Amniotic stem cell (primary cell): ENCODE measurements at regions not wholly inside any gene's neighbourhood (a gene's known extent, or its start where the extent isn't known, plus 50 kb on each side); places are given as distances from the start of the nearest gene placed in this dataset.

Experiments used
- DNase-seq: peaks from one replicate; lab custom pipeline; 2025; lab: John Stamatoyannopoulos, UW

DNA sequence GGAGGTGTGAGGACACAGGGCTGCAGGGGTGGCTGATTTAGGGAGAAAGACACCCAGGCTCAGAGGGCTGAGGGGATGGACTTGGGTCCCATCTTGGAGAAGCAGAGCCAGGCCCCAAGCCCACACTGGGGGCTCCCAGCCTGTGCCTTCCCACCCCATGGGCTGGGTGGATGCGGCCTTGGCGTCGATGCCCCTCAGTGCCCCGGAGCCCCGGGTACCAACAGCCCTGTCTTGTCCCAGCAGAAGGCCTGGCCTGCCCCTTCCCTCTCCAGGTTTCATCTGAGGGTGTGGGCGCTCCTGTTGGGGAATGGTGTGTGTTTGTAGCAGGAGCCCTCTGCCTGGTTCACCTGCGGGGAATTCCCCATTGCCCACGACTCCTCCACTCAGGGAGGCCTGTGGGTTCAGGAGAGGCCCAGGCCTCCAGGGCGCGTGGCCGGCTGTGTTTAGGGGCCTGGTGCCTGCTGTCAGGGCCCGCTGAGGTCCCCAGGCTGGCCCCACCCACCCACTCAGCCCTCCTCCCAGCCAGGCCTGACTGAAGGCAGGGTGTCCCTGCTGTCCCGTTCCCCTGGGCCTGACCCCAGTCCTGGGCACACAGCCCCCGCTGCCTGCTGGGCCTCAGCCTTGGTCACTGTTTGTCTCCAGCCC, 51.1 kb upstream of the BEGAIN start:
- no peak for DNase-seq

DNA sequence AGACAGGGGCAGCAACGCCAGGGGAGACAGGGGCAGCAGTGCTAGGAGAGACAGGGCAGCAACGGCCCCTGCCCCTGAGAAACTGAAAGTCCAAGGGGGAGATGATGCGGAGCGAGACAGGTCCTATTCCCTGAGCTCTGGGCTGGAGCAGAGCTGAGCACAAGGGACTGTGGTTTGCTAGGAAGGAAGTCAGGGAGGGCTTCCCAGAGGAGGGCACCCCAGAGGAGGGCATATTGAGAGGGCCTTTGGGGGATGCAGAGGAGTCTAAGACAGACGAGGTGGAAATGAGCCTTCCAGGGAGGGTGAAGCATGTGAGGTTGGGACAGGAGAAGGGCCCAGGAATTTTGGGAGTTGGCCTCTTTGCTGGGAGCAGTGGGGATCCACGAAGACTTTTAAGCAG, 52.1 kb upstream of the BEGAIN start:
- no peak for DNase-seq

DNA sequence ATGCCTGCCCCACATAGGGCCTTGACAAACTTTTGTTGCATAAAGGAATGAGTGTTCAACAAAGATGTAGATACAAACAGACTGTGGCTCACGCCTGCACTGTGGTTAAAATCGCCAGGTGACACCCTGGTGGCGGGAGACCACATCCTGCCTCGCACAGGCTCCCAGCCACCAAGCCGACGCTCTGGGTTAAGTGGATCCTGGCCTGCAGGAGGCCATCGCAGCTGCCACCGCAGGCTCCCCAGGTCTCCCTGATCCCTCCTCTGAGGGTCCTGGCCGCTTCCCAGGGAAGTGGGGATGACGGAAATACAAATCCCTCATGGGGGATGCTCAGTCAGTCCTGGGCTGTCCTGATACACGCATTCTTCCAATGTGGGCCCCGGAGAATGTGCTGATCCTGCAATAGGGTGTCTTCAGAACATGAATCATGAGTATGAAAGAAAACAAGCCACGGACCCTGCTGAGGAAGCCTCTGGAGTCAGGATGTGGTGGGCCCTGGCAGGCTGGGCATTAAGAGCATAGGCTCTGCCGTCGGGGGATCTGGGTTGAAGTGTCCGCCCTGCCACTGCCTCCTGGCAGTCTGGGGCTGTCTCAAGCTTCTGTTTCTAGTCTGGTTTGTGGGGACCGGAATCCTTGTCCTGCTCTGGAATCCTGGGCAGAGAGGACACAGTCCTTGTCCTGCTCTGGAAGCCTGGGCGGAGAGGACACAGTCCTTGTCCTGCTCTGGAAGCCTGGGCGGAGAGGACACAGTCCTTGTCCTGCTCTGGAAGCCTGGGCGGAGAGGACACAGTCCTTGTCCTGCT, 53.5 kb upstream of the BEGAIN start:
- no peak for DNase-seq

DNA sequence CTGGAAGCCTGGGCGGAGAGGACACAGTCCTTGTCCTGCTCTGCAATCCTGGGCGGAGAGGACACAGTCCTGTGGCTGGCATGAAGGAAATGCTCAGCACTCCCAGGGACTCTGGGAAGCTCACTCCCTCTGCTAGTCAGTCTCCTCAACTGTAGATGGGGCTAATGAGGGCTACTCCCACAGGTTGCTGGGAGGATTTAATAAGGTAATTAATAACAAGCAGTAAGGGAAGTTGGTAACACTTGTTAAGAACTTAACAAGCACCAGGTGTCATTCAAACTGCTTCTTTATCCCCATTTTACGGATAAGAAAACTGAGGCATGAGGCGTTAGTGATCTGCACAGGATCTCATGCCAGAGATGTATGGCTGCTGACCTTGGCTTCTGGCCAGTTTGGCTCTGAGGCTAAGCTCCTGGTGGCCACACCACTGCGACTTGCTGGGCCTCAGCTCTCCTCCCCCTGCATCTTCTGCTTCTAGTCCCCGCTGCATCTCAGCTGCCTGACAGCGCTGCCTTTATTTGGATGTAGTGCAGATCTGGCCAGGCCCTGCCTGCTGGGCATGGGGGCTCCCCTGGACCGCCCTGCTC, 54.1 kb upstream of the BEGAIN start:
- no peak for DNase-seq

DNA sequence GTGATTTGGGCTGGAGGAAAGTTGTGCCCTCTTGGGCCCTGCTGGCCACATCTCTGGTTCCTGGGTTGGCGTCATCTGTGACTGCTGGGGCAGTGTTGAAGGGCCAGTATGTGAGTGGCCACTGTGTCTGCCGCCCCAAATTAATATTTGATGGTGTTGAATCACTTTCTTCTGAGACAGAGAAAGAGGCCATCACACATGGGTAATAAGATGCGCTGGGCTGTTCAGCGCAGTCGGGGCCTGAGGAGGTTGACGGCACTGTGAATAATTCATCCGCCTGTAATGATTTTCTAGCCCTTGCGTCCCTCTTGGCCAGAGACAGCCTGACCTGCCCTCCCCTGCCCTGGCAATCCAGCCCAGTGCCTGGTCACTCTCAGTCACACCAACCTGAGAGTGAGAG, 56.2 kb upstream of the BEGAIN start:
- no peak for DNase-seq

DNA sequence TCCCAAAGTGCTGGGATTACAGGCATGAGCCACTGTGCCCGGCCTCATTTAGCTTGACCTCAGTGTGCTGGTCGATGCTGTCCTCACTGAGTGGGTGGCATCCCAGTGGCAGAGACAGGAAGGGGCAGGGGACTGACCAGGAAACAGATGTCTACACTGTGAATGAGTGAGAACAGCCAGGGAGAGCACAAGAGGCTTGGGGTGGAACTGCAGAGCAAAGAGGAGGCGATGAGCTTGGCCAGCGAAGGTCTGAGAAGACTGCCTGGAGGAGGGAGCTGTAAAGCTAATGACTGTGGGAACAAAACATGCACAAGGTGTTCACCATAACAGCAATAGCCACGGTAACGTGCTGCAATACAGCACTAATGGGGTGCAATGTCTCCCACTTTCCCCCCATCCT, 57.2 kb upstream of the BEGAIN start:
- DNase-seq: no peak

DNA sequence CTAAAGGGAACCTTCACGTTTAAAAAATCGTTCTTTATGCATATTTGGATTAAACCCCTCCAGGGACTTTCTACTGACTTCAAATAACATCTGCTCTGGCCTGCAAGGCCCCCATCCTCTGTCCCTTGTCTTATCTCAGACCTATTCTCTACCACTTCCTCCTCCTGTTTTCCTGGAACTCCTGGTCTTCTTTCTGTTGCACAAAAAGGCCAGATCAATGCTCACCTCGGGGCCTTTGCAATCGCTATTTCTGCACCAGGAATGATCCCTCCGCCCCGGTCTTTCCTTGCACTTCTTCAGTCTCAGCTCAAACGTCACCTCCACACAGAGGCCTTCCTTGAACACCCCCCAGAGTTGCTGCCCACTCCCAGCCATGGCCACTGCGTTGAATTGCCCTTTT, 57.6 kb upstream of the BEGAIN start:
- DNase-seq: no peak

DNA sequence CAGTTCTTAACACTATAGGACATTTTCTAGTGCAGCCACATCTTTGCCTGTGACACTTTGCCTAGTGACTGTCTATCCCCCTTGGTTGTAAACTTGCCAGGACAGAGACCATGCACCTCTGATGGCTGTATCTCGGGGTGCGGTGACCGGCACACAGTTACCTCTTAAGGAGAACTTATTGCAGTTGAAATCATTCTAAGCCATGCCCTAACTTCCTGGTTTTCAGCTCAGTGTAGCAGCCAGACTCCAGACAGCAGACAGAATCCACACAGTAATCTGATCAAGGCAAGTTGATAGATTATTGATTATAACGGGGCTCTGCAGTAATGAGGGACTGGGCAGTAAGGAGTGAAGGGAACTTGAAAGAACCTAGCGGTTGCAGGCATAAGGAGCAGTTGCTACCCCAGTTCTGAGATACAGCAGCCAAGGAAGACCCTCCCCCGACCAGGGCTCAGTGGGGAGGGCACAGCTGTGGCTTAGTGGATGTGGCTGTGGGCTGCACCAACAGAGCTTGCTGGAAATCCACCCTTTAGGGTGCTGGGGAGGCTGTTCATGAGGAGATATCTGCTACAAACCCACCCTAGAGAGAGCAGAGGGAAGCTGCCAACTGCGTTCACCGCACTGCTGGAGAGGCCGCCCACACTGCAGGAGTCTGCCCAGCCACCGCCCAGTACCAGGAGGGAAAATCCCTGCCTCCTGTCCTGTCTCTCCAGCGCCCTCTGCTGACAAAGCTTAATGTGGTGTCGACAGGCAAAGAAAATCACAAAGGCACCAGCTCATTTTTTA, 58.2 kb upstream of the BEGAIN start:
- DNase-seq: peak; percentile 80

DNA sequence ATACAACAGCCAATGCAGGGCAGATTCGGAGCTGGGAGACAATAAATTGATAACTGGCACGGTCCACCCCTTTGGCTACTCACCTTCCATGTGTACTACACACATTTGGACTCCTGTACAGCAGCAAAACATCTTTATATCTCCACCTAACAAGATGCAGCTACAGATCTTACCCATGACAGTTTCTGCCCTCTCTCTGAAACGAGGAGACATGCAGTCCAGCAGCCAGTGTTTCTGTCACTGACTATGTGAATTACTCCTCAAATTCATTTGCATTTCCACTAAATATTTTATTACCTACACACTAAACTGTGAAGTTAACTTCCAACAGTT, 58.7 kb upstream of the BEGAIN start:
- DNase-seq: no peak

DNA sequence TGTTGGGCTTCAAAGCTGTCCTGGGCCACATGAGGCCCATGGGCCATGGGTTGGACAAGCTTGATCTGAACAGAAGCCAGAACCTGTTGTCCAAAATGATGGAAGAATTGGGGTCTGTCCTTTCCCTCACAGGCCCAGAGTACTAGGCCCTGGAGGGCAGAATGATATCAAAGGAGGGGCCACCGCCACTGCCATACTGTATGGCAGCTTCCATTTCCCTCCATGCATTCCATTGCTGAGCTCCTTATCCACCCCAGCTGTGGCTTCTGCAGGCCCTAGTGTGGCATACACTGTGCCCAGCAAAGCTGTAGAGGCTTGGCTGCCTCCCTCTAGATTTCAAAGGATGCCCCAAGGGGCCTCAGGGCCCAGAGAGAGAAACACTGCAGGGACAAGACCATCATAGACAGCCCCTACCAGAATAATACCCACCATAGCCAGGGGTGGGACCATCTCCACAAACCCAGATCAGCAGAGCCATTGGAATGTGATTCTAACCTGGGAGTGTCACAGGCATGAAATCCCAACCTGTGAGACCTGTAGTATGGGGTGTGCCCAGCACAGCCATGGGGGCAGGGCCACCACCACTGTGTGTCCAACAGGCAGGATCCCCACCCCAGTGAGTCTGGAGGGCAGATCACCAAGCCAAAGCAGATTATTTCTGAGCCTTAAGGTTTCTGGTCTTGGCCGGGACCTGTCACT, 61.4 kb upstream of the BEGAIN start:
- no peak for DNase-seq

DNA sequence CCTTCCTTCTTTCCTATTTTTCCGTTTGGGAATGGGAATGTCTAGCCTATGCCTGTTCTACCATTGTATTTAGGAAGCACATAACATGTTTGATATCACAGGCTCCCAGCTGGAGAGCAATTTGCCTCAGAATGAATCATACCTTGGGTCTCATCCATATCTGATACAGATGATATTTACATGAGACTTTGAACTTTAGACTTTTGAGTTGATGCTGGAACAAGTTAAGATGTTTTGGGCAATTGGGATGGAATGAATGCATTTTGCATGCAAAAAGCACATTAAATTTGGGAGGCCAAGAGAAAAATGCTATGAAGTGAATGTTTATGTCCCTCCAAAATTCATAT, 61.9 kb upstream of the BEGAIN start:
- DNase-seq: no peak

DNA sequence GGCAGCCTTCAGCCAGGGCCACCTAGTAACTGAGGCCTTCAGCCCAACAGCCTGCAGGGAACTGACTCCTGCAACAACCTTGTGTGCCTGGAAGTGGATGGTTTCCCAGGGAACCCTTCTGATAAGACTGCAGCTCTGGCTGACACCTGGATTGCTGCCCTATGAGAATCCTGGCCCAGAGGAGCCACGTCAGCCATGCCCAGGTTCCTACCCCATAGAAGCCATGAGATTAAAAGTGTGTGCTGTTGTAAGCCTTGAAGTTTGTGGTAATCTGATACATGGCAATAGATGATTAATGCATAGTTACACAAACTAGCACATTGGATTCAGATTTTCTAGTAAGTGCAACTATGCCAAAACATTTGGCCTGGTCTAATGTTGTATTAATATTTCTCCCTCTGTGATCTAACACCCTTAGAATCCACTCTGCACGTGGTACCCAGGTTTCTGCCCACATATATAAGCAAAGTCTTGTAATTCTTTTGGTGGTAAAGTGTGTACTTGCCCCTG, 64.8 kb upstream of the BEGAIN start:
- no peak for DNase-seq

DNA sequence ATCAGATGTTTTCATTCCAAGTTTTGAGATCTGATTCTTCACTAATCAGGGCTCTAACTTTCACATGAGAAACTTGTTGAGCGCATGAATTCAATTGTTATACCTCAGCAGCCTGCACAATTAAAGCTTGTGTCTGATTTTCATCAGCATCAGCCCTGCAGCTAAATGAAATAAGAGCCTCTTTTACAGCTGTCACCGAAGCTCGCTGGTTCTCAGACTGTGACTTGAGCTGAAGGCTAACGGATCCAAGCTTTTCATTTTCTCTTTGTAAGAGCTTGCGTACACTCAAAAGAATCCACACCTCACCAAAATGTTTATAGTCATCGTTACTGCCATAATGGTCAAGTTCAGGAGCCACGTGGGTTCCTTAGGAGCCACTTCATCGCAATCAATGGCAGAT, 65.5 kb upstream of the BEGAIN start:
- DNase-seq: no peak

DNA sequence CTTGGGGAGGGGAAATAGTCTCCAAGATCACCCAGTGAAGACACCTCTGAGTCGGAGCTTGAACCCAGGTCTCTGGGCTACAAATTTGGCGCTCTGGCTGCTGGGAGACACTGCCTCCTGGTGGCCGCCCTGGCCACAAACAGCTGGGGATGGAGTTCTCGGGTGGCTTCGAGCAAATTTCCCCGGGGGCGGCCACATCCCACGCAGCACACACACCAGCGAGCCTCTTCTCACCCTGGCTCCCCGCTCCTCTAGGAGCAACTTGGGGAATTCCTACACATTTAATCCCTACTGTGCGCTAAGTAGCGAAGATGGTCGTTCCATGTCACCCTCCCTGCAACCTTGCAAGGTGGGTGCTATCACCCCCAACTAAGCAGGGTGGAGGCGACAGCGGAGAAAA, 66.2 kb upstream of the BEGAIN start:
- no peak for DNase-seq

DNA sequence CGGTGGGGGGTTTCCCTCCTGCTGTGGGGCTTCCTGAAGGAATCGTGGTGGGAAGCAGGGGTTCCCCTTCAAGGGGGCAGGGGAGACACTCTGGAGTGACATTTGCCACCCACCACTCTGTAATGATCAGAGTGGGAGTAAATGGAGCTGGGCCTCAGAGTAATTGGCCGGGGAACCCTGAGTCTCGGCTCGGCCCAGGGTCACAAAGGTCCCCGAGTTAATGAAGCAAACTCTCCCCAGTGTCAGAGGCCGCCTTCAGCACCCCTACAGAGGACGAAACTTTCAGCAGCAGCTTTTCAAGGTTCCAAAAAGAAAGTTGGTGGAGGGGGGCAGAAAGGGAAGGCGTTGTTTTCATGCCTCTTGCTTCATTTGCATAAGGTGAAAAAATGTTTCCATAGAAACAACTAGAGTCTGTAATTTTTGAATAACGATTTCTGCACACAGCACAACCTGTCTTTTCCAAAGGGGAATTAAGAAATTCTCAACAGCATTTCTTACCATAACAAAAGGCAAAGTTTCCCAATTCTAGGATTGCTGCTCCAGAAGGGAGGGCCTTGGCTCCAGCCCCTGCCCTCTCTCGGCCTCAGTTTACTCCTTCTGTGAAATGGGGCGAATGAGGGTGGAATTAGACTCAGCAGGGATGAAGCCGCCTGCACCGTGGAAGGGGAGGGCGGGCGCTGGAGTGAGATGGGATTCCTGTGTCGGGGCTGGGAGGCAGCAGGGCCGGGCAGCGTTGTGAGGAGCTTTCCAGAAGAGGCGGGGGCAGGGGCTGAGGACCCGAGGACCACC, 67.0 kb upstream of the BEGAIN start:
- no peak for DNase-seq

DNA sequence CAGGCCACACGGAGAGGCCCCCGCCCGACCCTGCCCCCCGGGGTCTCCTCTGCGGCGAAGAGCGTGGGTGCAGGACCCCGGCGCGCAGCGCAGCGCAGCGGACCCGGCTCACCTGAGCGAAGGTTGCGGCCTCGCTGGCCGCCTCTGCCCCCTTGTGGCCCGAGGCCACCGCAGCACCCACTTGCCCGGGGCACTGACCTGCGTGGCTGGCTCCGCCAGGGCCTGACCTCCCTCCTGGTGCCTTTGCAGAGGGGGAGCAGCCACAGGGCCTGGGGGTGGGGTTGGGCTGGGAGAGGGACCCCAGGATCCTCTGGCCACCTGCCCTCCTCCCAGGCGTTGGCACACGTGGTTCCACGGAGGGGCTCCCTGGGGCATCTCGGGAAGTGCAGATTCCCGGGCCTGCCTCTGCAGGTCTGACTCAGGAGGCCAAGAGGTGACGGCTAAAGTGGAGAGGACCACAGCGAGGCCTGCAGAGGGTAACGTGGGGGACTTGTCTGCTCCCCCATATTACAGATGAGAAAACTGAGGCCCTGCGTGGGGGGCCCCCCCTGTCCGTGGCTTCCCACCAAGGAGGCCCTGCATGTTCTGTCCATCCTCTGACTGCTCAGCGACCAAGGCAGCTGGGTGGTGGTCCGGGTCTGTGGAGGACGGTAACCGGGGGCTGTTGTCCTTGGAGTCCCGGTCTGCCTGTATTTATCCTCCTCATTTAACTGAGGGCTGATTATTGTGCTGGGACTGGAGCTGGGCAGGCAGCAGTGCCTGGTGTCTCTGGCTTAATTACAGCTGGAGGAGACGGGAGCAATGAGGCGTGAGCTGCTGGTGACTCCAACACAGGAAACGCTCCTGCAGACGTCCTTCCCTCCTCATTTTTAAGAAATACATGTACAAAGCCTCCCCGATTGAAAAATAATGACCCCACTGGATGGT, 67.9 kb upstream of the BEGAIN start:
- DNase-seq: no peak

DNA sequence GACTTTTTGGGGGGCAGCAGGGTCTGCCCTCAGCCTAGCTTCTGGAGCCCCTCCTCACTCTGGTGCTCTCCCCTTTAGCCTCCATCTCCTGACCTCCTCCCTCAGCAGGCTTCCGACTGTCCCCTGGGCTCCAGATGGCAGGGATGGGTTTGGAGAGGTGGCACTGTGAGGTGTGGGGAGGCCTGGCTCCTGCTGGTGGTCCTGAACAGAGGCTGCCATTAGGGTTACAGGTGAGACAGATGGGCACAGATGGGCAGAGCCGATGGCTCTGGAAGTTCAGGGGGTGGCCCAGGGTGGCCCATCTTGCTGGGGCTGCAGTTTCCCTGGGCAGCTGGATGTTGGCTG, 68.5 kb upstream of the BEGAIN start:
- DNase-seq: no peak

DNA sequence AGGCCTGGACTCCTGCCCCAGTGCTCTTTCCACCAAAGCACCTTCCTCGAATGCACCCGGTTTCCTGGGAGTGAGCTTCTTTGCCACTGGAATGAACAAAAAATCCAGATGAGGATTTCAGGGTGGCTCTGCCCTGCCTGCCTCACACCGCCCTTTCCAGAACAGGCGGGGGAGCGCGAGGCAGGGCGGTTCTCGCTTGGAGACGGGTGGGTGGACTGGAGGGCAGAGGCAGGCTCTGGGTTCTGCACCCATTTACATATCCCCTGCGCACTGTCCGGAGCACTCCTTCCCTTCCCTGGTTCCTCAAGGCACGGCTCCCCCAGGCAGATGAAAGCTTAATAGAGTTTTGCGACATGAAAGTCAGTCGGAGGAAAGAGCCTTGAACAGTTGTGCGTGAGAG, 69.7 kb upstream of the DLK1 start:
- no peak for DNase-seq

DNA sequence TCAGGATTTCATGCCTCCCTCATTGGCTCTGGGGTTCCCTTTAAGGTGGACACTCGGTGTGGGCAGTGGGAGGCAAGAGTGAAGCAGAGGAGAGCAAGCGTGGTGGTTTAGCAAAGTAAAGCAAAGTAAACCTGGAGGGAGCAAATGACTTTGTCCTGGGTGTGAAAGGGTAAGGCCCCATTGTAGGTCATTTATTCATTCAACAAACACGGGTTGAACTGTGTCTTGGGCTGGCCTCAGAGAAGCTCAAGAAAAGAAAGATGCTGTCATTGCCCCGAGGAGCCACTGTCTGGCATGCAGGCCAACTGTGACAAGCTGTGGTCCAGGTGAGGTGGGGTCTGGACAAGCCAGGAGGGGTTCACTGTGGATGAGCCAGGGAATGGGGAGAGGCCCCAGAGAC, 68.9 kb upstream of the DLK1 start:
- DNase-seq: no peak

DNA sequence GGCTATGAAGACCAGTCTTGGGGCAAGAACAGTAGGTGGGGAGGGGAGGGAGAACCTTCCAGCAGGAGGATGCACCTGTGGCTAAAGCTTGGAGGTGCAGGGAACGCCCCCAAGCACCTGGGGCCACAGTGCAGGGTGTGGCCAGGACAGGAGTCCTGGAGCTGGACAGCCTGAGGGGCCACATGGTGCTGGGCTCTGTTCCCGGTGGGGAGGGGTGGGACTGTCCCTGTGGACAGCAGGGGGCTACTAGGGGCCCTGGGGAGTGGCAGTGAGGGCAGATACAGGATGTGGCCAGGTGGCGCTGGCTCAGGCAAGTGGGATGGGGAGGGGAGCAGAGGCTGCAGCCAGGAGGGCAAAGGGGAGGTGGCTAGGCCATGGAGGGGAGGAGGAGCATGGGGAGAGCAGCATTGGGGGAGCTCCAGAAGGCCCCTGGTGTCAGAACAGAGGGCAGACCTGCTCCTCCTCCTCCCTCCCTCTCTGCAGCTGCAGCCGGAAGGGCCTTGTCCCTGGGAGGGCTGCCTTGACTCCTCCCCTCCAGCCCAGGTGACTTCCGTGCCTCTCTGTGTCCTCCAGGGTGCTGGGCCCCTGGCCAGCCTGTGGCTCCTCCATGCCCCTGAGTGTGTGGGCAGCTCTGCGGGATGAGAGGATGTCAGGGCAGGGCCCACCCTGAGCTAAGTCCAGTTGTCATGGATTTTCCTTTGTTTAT, 68.4 kb upstream of the DLK1 start:
- no peak for DNase-seq
